ENCODE measurements at regions not wholly inside any gene's neighbourhood (a gene's known extent, or its start where the extent isn't known, plus 50 kb on each side); places are given as distances from the start of the nearest gene placed in this dataset.

DNA sequence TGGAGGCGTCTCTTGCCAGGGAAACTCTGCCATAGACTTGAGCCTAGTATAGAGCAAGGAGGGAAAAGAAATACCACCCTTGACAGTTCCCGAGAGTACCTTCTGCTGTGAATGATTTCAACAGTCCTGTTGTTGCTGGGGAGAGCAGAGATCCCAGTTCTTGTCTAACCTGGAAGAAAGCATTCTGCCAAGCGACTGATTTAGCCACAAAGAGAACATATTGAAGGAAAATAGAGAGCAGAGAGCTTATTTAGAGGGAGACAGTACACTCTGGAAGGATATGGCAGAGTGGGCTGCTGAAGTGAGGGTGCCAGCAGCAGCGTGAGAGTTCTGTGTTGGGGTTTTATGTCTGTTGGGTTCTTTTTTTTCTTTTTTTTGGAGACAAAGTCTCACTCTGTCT, 966.9 kb upstream of the TMEM132C start:
- no peak for DNase-seq (ENCODE audit: low spot score)

DNA sequence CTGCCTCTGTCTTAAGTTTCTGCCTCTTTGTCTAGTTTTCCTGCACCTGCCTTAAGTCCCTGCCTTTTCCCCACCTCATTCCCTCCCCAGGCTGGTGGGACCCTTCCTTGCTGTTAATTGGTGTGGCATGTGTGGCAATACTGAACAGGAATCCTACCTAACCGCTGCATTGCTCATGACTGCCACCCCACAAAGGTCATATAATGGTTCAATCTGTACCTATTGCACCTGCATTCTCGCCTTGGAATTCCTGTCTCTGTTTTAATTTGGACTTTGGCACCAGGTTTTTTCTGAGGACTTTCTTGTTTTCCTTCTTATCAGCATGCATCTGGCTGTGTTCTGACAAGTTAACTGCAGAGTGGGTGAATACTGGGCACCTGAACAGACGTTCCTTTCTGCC, 966.2 kb upstream of the TMEM132C start:
- DNase-seq (ENCODE audit: low spot score), result no peak

DNA sequence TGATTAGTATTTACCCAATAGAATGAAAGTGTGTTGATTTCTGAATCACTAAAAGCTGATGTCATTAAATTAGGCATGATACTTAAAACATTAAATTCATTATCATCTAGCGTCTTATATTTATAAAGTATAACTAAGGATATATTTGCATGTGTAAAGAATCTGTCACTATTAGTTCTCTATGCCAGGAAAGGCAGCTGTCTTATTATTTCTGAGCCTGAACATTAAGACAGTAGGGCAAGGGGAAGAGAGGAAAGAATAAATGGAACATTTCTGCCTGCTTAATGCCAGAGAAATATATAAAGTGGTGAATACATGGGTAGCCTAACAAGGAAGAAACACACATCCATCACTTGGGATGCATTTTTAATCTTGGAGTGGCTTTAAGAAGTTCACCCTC, 965.1 kb upstream of the TMEM132C start:
- no peak for DNase-seq (ENCODE audit: low spot score)

DNA sequence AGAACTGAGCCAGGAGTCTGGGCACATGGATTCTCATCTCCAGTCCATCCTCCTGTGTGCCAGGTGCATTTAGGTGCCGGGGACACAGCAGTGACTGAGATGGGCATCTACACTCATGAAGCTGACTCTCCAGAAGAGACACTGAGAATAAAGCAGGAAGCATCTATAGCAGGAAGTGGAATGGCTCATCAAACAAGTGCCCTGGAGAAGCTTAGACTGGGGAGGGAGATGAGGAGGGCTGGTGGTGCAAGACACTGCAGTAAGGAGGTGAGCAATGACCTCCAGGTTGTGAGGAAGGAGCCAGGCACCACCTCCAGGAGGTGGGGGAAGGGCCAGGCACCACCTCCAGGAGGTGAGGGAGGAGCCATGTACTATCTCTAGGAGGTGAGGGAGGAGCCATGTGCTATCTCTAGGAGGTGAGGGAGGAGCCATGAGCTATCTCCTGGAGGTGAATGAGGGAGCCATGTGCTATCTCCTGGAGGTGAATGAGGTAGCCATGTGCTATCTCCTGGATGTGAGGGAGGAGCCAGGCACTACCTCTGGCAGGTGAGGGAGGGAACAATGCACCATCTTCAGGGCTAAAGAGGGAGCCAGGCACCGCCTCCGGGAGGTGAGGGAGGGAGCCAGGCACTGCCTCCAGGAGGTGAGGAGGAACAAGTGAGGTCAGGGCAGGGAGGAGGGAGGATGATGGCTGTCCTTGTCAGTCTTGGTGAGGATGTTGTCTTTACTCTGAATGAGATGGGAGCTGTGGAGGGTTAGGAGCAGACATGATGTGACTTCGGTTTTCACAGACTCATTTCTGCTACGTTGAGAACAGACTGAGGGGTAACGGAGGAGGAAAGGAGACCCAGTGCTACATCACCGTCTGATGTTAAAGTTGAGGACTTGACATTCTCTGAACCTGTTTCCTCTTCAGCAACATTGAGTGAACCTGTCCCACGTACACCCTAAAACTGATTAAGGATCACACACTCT, 961.9 kb upstream of the TMEM132C start:
- DNase-seq (ENCODE audit: low spot score), result no peak

DNA sequence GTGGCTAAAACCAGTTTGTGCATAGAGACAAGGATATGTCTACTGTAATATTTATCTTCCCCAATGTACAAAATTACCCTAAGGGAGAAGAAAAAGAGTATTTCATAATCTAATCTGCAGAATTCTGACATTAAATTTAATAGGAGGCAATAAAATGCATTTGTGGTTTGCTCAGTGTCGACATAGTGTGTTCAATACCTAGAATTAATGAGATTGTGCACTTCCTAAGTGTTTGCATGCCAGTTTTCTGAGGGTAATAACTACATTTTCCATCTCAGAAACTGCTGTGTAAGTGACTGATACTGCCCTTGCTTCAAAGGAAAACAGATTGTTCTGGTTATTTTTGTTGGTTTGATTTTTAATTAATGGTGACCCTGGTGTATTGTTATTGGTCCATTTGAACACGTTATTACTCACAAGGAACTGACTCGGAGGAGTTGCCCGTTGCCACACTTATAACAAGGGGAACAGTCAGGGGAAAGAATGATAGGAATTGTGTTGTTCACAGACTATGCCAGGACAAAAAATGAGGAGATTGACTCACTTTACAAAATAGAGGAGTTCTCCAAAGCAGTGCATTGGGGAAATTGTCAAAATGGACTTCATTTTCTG, 960.3 kb upstream of the TMEM132C start:
- DNase-seq (ENCODE audit: low spot score), result no peak

DNA sequence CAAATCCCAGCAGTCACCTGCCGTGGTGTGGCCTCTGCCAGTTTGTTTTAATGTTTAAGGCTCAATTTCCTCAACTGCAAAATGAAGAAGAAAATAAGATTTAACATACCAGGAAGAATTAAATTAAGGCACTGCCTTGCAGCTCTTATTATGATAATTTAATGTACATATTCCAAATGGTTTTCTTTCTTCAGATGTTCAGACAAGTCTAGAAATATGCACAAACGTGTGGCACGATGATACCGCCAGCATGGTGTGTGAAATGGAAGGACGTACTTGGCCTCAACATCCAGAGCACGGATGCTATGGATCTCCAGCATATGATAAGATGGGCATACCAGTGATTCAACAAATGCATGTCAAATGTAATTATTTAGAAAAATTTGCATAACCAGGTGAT, 959.4 kb upstream of the TMEM132C start:
- no peak for DNase-seq (ENCODE audit: low spot score)

DNA sequence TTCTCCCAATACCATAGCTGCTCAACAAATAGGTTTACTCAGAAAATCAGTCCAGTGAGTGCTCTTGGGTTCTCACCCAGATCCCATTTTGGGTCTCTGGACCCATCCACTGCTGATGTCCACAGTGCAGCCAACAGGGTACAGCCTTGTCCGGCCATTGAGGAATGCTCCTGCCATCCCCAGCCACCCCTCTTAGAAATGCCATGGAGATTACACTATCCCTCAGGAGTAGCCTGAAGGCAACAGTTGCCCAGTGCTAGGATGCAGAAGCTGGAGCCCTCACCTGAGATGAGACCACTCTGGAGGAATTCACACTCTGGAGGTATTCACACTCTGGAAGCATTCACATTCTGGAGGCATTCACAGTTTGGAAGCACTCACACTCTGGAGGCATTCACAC, 958.8 kb upstream of the TMEM132C start:
- DNase-seq (ENCODE audit: low spot score), result no peak

DNA sequence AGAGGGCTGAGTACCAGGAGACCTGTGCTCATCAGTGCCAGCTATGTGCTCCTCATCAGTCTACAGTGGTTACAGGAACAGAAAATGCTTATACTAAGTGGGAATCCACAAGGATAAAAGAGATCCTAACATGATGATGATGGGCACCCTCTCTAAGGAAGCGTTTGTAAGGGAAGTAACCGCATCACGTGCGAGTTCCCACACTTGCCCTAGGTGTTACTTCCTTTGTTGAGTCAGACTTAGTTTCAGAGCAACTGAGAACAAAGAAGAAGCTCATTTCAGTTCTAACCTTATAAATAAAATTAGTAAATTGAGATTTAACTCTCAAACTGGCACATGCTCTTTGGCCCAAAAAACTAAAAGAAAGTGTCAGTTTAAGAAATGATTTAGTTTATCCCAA, 956.4 kb upstream of the TMEM132C start:
- no peak for DNase-seq (ENCODE audit: low spot score)

DNA sequence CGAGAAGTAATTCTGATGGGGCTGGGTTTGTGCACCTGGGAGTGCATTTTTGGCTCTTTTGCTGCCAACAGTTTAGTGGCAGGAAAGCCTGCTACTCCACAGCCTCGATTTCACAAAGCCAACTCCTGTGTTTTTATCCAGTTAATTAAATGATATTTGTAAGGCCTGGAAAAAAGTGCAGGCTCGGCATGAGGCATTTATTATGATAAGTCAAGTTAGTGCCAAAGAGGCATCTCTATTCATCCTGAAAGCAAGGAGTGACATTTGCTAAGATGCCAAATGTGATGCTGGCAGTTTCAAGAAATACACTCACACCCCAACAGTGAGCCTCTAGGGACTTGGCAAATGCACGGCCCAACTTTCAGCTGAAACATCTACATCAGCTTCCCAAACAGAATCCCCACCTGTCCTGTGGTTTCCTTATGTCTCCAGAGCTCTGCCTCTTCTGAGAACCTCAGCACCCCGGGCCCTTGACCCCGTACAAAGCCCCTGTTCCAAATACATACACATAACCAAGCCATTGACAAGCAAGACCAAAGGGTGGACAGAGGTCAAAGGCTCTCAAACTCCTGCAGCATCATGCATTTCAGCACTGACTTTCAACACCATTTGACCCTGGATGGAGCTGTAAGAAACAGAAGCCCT, 955.1 kb upstream of the TMEM132C start:
- no peak for DNase-seq (ENCODE audit: low spot score)

DNA sequence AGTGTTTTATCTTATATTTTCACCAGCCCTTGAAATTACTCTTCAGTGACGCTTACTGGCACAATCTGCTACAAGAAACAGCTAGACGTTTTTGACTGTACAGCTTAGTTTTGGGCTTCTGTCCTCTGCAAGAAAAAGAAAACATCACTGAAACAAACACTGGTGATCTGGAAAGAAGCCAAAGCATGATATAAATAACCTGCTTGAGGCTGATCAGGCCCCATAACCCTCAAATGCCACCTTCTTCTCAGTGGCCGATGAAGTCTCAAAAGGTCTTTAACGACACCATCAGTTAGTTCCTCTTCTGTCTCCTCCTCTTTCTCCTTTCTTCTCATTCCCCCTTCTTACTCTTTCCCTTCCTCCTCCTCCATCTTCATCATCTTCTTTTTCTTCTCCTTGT, 942.3 kb upstream of the TMEM132C start:
- no peak for DNase-seq (ENCODE audit: low spot score)

DNA sequence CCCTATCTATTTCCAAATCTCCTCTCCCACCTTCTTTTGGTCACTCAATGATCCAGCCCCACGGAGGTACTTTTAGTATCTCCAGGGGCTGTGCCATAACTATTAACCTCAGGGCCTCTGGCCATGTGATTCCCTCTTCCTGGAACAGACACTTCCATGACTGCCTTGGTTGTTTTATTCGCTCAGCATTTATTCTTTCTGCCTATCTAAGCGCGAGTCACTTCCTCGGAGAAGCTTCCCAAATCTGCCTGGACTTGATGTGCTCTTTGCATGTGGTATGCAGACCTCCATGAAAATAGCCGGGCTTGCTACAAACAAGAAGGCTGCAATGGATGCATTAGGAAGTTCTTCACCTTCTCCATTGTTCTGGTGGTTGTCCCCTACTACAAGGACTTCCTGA, 939.0 kb upstream of the TMEM132C start:
- DNase-seq (ENCODE audit: low spot score), result no peak

DNA sequence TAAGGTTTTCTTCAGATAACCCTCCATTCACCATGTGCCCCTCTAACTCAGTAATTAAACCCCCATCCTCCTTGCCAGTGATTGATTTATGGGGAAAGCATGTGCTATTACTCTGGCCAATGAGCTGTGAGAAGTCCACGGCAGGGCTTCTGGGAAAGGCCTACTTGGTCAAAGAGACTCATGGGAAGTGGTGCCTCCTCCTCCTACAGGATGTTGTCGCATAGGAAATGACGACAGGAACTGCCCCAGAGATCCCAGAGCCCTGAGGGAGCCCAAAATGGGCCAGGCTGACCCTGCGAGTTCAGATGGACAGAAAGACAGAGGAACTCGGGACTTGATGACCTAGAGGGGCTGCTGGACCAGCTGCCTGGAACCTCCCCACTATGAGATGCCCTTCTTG, 938.1 kb upstream of the TMEM132C start:
- no peak for DNase-seq (ENCODE audit: low spot score)

DNA sequence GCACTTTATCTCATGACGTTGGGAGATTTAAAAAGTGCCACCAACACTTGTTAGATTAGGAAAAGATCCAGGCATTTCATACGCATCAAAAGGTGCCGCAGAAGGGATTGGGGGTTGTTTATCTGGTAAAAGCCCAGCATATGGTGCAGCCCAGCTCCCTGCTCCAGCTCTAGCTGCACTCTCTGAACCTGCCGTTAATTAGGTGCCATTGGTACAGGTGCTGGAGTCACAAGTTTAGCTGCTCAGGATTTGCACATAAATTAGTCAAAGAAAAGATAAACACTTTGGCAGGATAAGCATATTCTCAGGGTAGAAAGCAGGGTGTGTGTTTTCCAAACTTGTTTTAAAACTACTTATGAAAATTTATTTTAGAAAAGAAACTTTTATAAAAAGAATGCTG, 932.6 kb upstream of the TMEM132C start:
- no peak for DNase-seq (ENCODE audit: low spot score)

DNA sequence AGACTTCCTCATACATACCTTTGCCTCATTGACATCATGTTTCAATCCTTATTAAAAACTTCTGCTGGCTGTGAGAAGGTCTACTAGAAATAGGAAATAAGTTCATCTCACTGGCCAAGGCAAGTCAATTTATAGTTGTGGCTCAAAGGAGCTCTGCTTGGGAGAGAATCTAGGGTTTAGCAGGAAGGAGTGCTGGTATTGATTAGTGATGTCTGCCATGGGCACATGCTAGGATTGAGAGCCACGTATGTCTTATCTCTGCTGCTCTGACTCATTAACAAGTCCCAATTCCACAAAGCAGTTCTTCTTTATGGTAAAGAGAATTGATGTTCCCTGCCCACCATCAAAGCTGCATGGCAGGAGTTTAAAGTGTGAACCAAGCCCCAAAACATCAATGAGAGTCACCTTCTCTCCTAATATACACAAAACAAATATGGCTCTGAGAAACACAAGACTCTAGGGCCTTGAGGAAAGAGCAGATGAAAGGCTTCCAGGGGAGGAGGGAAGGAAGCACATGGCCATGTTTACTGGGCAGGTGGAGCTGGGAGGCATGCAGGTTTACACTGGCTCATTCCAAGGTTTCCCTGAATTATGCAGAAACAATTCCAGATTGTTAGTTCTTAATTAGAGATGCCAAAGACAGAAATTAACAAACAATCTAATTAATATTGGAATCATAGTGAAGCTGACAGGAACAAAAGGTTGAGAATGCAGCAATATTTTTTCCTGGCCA, 931.9 kb upstream of the TMEM132C start:
- peak; percentile 0 for DNase-seq (ENCODE audit: low spot score)

DNA sequence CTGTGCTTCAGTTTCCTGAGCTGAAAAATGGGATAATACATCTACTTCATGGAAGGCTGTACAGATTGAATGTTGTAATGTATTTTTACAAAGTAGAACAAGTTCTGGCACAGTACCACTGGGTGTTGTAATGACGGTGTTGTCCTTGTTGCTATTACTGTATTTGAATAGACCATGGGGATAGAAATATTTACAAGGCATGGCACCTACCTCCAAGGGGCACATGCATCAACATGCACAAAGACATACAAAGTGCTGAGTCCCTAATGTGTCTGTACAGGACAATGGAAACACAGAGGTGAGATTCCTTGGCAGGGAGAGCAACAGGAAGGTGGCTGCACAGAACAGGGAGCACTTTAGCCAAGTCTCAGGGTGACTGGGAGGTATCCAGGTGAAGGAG, 930.6 kb upstream of the TMEM132C start:
- DNase-seq (ENCODE audit: low spot score), result no peak

DNA sequence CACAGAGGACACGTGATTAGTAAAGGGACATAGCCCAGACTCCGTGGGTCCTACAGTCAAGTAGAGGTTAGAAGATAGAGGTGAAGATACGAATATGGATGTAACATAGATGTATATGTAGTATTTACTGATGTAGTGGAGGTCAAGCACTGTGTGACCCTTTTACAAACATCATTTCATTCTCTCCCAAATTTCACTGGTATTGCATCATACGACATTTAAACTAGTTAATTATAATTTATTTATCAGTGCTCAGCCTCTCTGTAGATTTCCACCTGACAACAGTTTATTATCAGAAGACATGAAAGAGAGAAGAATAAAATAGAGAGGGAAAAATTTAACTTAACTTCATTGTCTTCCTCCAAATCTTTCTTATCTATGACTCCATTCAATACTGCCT, 927.9 kb upstream of the TMEM132C start:
- DNase-seq (ENCODE audit: low spot score), result no peak

DNA sequence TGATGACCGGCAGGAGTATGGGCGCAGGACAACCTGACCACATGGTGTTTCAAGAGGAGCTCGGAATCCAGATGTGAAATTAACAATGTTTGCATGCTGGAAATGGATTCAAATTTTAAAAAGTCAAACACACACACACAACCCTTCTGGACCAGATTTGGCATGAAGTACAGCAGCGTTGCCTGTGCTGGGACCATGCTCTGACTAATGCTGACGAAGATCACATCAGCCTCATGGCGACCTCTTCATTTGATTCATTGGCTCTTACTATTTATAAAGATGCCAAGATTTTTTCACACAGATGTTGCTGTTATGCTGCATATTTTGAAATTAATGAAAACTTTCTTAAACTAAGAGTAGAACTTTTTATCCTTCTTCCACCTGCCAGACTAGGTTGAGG, 926.6 kb upstream of the TMEM132C start:
- no peak for DNase-seq (ENCODE audit: low spot score)

DNA sequence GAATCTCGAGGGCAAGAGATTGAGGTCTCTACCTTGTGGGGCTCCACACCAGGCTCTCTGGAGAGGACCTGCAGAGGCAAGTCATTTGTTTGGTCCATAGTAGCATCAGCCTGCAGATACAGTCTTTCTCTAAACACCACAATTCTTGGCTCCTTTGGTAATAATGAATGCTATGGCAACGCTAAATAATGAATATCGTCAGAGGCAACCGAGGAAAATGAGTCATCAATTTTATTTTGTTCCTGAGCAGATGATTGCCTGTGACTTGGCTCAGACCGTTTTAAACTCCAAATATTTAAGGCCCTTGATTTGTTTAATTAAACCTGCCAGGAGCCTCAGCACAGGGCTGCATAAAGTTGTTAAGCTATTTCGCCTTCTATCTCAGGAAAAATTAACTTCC, 924.1 kb upstream of the TMEM132C start:
- DNase-seq (ENCODE audit: low spot score), result no peak

DNA sequence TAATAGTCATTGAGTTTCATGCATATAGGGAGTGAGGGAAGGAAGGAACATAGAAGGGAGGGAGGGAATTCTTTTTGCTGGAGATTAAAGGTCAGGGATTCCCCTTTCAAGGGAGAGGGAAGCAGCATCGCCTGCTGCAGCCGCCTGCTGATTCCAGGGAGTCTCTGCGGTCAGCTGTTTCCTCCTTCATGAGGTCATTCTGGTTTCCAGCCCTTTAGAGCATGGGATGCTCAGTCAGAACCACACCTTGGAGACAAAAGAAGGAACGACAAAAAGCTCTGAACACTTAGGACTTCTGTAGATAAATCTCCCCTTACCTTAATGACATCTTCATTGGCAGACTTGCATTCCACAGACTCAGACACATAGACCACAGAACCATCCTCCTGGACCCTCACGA, 923.0 kb upstream of the TMEM132C start:
- DNase-seq (ENCODE audit: low spot score), result no peak

DNA sequence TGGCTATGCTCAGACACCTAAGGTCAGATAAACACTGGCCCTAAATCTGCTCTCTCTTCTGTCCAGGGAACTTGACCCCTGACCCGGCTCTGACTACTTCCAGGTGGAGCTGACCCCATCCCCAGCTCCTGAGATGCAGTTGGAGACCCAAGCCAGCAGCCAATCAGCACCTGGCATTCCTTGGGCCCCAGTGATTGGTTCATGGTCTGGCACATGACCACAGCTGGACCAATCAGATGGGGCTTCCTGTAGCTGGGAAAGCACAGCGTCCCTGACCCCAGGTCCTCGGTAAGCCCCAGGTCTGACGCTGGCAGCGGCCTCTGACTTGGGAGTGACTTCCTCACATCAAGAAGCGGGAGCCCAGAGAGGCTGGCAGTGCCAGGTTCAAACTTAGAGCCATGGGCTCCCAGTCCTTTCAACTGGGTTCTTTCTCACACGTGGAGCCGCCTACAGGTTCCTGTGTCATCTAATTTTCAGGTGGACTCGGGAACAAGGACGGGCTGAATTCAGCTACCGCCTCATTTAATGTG, 915.4 kb upstream of the TMEM132C start:
- no peak for DNase-seq (ENCODE audit: low spot score)

DNA sequence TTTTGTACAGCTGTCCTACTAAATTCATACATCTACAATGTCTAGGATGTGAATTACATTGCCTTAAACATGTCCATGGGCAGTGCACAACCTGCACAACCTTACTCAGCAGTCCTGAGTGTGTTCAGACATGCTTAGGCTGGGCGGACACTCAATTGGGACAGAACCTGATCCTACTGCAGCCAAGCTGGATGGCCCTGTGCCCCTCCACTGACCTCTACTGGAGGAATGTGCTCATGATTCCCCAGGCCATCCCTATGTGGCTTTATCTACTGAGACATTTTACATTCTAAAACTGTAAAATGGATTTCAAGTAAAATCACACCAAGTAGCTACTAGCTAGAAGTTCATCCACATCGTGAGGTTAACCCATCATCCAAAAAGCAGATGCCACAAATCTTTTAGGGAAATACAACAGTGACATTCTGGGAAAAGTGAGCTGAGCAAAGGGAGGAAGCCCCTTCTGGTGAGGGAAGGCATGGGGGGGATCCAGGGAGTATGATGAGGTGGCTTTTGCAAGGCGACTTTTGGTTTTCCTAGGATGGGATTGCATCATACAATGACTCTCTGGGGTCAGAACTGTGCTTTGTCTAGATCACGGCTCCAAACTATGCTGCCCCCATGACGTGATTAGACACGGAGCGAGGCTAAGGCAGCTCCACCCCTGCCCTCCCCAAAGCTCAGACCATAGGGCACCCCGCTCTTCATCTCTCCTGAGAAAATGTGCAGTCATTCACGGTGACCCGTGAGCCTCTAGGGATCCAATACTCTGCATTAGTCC, 911.7 kb upstream of the TMEM132C start:
- DNase-seq (ENCODE audit: low spot score), result no peak
